ENCODE measurements at regions not wholly inside any gene's neighbourhood (a gene's known extent, or its start where the extent isn't known, plus 50 kb on each side); places are given as distances from the start of the nearest gene placed in this dataset.

DNA sequence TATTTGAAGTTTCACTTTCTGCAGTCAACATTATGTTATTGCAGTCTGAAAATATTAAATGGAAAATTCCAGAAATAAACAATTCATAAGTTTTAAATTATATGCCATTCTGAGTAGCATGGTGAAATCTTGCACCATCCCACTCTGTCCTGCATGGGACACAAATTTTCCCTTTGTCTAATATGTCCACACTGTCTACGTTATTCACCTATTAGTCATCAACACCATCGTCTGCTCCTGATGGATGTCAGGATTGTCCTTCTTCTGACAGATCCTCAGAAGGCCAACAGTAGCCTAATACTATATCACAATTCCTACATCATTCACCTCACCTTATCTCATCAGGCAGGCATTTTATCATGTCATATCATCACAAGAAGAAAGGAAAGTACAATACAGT, 163.1 kb downstream of the TXNL1 start:
- Histone ChIP-seq H2AK5ac (ENCODE audit: low read depth, low read length) (no peak overlapping the region), H3K4me3 (ENCODE audit: insufficient read depth, low read depth, low read length) (no peak overlapping the region), H3K56ac (ENCODE audit: extremely low read depth, insufficient read depth, low read length) (no peak overlapping the region), H3K14ac (replicated peaks; ENCODE audit: low read depth, low read length) (no peak overlapping the region), H3K9me3 (ENCODE audit: control insufficient read depth, insufficient read depth, low read length) (no peaks in the 10 kb centered on the region), H3K9me1 (ENCODE audit: insufficient read depth, low read length) (no peaks in the 10 kb centered on the region), H4K20me1 (ENCODE audit: insufficient read depth, low read length) (no peaks in the 10 kb centered on the region), H3K4me2 (ENCODE audit: low read depth, low read length) (no peak overlapping the region), H2BK120ac (ENCODE audit: low read depth, low read length) (no peak overlapping the region), H3K4ac (ENCODE audit: low read depth, low read length) (no peak overlapping the region), H3K18ac (ENCODE audit: low read depth, low read length) (no peak overlapping the region), H2BK15ac (ENCODE audit: low read depth, low read length) (no peak overlapping the region), H3K4me1 (ENCODE audit: control insufficient read depth, insufficient read depth, low read length) (no peaks in the 10 kb centered on the region), H4K91ac (ENCODE audit: insufficient read depth, low read depth, low read length) (no peak overlapping the region), H4K8ac (ENCODE audit: low read depth in 2 of 2, low read length in 2 of 2) (no peak overlapping the region), H3K9ac (ENCODE audit: low read depth, low read length) (no peak overlapping the region), H2AK9ac (replicated peaks; ENCODE audit: low read depth, low read length, poor library complexity) (no peak overlapping the region), H3K27ac (ENCODE audit: insufficient read depth, low read length) (no peak overlapping the region), H2AFZ (replicated peaks; ENCODE audit: low read length, poor library complexity) (no peak overlapping the region), H3K36me3 (ENCODE audit: control insufficient read depth, insufficient read depth, low read length) (no peaks in the 10 kb centered on the region), H3K23ac (ENCODE audit: low read depth, low read length) (no peak overlapping the region), H2BK20ac (ENCODE audit: low read depth, low read length) (no peak overlapping the region), H4K5ac (ENCODE audit: low read depth, low read length) (no peak overlapping the region), H3K79me1 (ENCODE audit: low read depth in 1 of 2, low read length in 2 of 2) (no peaks in the 10 kb centered on the region), H2BK5ac (ENCODE audit: low read depth, low read length, poor library complexity, severe bottlenecking) (no peak overlapping the region), H3K27me3 (ENCODE audit: control insufficient read depth, insufficient read depth, low read length) (no peaks in the 10 kb centered on the region)
- CTCF ChIA-PET: no interaction called here
- no peak for TF ChIP-seq CEBPB (IDR thresholded peaks at IDR 0.05; ENCODE audit: low read depth, low read length)
- no peak for TF ChIP-seq RAD21 (IDR thresholded peaks at IDR 0.05; ENCODE audit: low read length)
- TF ChIP-seq MAFK (IDR thresholded peaks at IDR 0.05; ENCODE audit: low read depth, low read length): no peak
- TF ChIP-seq, protein P1, sequence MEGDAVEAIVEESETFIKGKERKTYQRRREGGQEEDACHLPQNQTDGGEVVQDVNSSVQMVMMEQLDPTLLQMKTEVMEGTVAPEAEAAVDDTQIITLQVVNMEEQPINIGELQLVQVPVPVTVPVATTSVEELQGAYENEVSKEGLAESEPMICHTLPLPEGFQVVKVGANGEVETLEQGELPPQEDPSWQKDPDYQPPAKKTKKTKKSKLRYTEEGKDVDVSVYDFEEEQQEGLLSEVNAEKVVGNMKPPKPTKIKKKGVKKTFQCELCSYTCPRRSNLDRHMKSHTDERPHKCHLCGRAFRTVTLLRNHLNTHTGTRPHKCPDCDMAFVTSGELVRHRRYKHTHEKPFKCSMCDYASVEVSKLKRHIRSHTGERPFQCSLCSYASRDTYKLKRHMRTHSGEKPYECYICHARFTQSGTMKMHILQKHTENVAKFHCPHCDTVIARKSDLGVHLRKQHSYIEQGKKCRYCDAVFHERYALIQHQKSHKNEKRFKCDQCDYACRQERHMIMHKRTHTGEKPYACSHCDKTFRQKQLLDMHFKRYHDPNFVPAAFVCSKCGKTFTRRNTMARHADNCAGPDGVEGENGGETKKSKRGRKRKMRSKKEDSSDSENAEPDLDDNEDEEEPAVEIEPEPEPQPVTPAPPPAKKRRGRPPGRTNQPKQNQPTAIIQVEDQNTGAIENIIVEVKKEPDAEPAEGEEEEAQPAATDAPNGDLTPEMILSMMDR (conservative IDR thresholded peaks at IDR 0.05; ENCODE audit: low read depth, low read length): no peak
- TF ChIP-seq NFE2L2 (IDR thresholded peaks at IDR 0.05; ENCODE audit: low read depth, low read length): no peak
- no peak for TF ChIP-seq POLR2A (IDR thresholded peaks at IDR 0.05; ENCODE audit: low read depth, low read length)
- TF ChIP-seq MXI1 (IDR thresholded peaks at IDR 0.05; ENCODE audit: borderline replicate concordance, low read depth, low read length): no peak
- no peak for TF ChIP-seq FOS (IDR thresholded peaks at IDR 0.05; ENCODE audit: low read depth, low read length)
- TF ChIP-seq, protein P2, sequence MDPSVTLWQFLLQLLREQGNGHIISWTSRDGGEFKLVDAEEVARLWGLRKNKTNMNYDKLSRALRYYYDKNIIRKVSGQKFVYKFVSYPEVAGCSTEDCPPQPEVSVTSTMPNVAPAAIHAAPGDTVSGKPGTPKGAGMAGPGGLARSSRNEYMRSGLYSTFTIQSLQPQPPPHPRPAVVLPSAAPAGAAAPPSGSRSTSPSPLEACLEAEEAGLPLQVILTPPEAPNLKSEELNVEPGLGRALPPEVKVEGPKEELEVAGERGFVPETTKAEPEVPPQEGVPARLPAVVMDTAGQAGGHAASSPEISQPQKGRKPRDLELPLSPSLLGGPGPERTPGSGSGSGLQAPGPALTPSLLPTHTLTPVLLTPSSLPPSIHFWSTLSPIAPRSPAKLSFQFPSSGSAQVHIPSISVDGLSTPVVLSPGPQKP (IDR thresholded peaks at IDR 0.05; ENCODE audit: borderline replicate concordance, low read depth, low read length): no peak
- TF ChIP-seq RFX5 (IDR thresholded peaks at IDR 0.05; ENCODE audit: low read depth, low read length): no peak
- TF ChIP-seq MAZ (IDR thresholded peaks at IDR 0.05; ENCODE audit: borderline replicate concordance, low read depth, low read length): no peak
- TF ChIP-seq CHD1 (IDR thresholded peaks at IDR 0.05; ENCODE audit: low read depth, low read length): no peak
- TF ChIP-seq, protein P3, sequence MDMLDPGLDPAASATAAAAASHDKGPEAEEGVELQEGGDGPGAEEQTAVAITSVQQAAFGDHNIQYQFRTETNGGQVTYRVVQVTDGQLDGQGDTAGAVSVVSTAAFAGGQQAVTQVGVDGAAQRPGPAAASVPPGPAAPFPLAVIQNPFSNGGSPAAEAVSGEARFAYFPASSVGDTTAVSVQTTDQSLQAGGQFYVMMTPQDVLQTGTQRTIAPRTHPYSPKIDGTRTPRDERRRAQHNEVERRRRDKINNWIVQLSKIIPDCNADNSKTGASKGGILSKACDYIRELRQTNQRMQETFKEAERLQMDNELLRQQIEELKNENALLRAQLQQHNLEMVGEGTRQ (IDR thresholded peaks at IDR 0.05; ENCODE audit: low read depth, low read length): no peak
- no peak for TF ChIP-seq SMC3 (IDR thresholded peaks at IDR 0.05; ENCODE audit: low read depth, low read length)
- dilution Hi-C loops (cut with HindIII; ENCODE audit: low sequenced_read_pairs, unreplicated experiment) (no loop called here), intact Hi-C loops (cut with micrococcal nuclease) (no loop called here), in situ Hi-C loops (cut with MboI; ENCODE audit: low sequenced_read_pairs) (no loop called here)
- ATAC-seq (ENCODE audit: low read depth): no peak
- POLR2A ChIA-PET (ENCODE audit: unreplicated experiment): no interaction called here
- no TSS peak for BruUV-seq (replicated peaks)
- no peak for DNase-seq
- 20% methylated on average over 1 of the region's 2 CpGs; no CpG with 5 or more reads in 1 of the 2 experiments for WGBS, 2 experiments (ENCODE audit: extremely low coverage in 2 of 2, insufficient read length in 1 of 2)

Data from IMR-90 (cell line).